Osteoblast (primary cell): ENCODE measurements at regions not wholly inside any gene's neighbourhood (a gene's known extent, or its start where the extent isn't known, plus 50 kb on each side); places are given as distances from the start of the nearest gene placed in this dataset.
A peak's percentile ranks its signal among the peaks of the same experiment; 100 is the strongest.

ENCODE experiments used
- DNase-seq: peaks from one replicate; pipeline ENCODE4 v3.0.0; 2011; ENCODE audit warnings: low spot score, mixed read lengths; ENCODE audit not compliant: insufficient read length; ENCODE audit errors: missing footprints
- H2AFZ ChIP-seq: 2 replicates; pipeline ENCODE4 v1.6.0; 2011; ENCODE audit warnings: mild to moderate bottlenecking, low read length
- H3K27ac ChIP-seq: 2 replicates; pipeline ENCODE4 v1.5.1; 2011; ENCODE audit warnings: mild to moderate bottlenecking, low read depth, low read length, moderate library complexity
- H3K27me3 ChIP-seq: 2 replicates; pipeline ENCODE4 v1.6.0; 2012; ENCODE audit warnings: mild to moderate bottlenecking, control low read depth, inconsistent platforms, low read length, moderate library complexity; ENCODE audit not compliant: insufficient read depth
- H3K36me3 ChIP-seq: 2 replicates; pipeline ENCODE4 v1.5.1; 2011; ENCODE audit warnings: mild to moderate bottlenecking, low read length, control low read depth, moderate library complexity; ENCODE audit not compliant: insufficient read depth
- H3K4me1 ChIP-seq: 2 replicates; pipeline ENCODE4 v1.5.1; 2011; ENCODE audit warnings: mild to moderate bottlenecking, low read length, control low read depth, moderate library complexity; ENCODE audit not compliant: insufficient read depth
- H3K4me2 ChIP-seq: 2 replicates; pipeline ENCODE4 v1.6.0; 2011; ENCODE audit warnings: mild to moderate bottlenecking, low read length; ENCODE audit not compliant: insufficient read depth
- H3K4me3 ChIP-seq: fragments of 200-600 bp; sonication (generic); 3 replicates; pipeline ENCODE4 v1.5.1; 2012; ENCODE audit warnings: mild to moderate bottlenecking, low read length, inconsistent platforms; ENCODE audit not compliant: insufficient read depth
- H3K79me2 ChIP-seq: 2 replicates; pipeline ENCODE4 v1.6.0; 2012; ENCODE audit warnings: mild to moderate bottlenecking, low read length, control low read depth, inconsistent platforms; ENCODE audit not compliant: insufficient read depth
- H3K9me3 ChIP-seq: 2 replicates; pipeline ENCODE4 v1.5.1; 2011; ENCODE audit warnings: low read depth, low read length, control low read depth
- H4K20me1 ChIP-seq: 2 replicates; pipeline ENCODE4 v1.6.0; 2012; ENCODE audit warnings: mild to moderate bottlenecking, low read length, control low read depth; ENCODE audit not compliant: insufficient read depth
- CTCF ChIP-seq: IDR thresholded peaks from 2 replicates; pipeline ENCODE4 v1.5.1; 2011; ENCODE audit warnings: mild to moderate bottlenecking, low read depth, low read length, moderate library complexity; ENCODE audit errors: extremely low read depth

- no peaks in the 10 kb centered on the region for H3K9me3 ChIP-seq
- no peak for TF ChIP-seq CTCF
- no peak overlapping the region for H3K4me3 ChIP-seq
- no peaks in the 10 kb centered on the region for H3K36me3 ChIP-seq
- no peak overlapping the region for H2AFZ ChIP-seq
- H4K20me1 ChIP-seq, result no peaks in the 10 kb centered on the region
- DNase-seq, result no peak
- H3K27me3 ChIP-seq, result no peaks in the 10 kb centered on the region
- no peak overlapping the region for H3K27ac ChIP-seq
- H3K4me1 ChIP-seq, result peaks cover 26% of the 10 kb centered on the region
- H3K4me2 ChIP-seq, result no peak overlapping the region
- no peaks in the 10 kb centered on the region for H3K79me2 ChIP-seq
Measured at GRCh38 chr11:19458721-19459120, 218.0 kb upstream of the E2F8 start.

DNA sequence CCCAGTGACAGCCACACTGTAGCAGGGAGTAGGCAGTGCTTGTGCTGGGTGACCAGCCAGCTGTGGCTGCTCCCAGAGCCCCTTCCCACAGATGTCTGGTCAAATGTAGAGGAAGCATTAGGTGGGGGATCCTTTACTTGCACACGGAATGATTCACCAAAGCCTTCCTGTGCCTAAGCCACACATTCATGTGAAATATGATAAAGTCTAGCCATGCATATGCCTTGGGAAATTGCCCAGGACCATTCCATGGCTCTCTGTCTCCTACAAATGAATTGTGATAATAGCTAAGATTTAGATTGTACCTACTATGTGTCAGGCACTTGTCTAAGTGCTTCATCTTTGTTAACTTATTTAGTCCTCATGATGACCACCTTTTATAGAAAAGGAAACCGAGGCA is 217.5 kb upstream of the E2F8 start:
- H4K20me1 ChIP-seq, result no peaks in the 10 kb centered on the region
- no peak for DNase-seq
- H3K79me2 ChIP-seq, result no peaks in the 10 kb centered on the region
- H3K27me3 ChIP-seq, result no peaks in the 10 kb centered on the region
- no peaks in the 10 kb centered on the region for H3K9me3 ChIP-seq
- TF ChIP-seq CTCF, result no peak
- H3K27ac ChIP-seq, result no peak overlapping the region
- H2AFZ ChIP-seq, result no peak overlapping the region
- H3K36me3 ChIP-seq, result no peaks in the 10 kb centered on the region
- H3K4me1 ChIP-seq, result peaks cover 31% of the 10 kb centered on the region
- no peak overlapping the region for H3K4me3 ChIP-seq
- H3K4me2 ChIP-seq, result no peak overlapping the region

- no peak for TF ChIP-seq CTCF
- Histone ChIP-seq H3K27me3 (no peaks in the 10 kb centered on the region), H3K4me3 (no peak overlapping the region), H4K20me1 (no peaks in the 10 kb centered on the region), H3K9me3 (no peaks in the 10 kb centered on the region), H3K79me2 (no peaks in the 10 kb centered on the region), H3K4me2 (no peak overlapping the region), H3K36me3 (no peaks in the 10 kb centered on the region), H2AFZ (no peak overlapping the region), H3K27ac (no peak overlapping the region), H3K4me1 (peaks cover 28% of the 10 kb centered on the region)
- DNase-seq, result no peak
Measured at GRCh38 chr11:19455731-19456130, 215.0 kb upstream of the E2F8 start.

DNA sequence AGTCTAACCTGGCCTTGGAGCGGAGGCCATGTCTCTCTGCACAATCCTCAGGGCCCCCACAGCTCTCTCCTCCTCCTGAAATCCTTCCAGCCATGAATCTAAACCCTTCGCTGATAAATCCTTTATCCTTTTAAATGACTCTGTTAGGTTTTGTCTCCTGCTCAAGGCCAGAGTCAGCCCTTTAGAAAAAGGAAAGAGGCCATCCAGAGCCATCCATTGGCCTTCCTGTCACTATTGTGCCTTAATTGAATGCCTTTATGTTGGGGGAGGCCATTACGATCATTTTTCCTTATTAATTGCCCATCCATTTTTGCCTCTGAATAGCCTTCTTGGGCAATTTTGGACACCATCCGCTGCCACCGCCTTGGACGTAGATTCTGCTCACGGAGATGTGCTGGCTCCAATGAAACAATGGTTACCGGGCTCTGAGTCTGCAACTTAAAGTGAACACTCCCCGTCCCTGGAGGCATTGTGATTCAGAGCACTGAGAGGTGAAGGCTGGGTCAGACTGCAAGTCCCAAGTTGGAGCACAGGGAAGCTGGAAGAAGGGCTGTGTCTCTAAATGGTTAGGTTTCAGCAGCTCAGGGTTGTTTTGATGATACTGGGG is 213.0 kb upstream of the E2F8 start:
- DNase-seq, result peak; percentile 92
- TF ChIP-seq CTCF, result no peak
- peaks cover 28% of the 10 kb centered on the region for H3K4me1 ChIP-seq
- H3K79me2 ChIP-seq, result no peaks in the 10 kb centered on the region
- peak overlapping the region; percentile 14 for H3K4me2 ChIP-seq
- H4K20me1 ChIP-seq, result no peaks in the 10 kb centered on the region
- peak overlapping the region; percentile 71 for H3K27ac ChIP-seq
- no peaks in the 10 kb centered on the region for H3K36me3 ChIP-seq
- no peaks in the 10 kb centered on the region for H3K27me3 ChIP-seq
- no peaks in the 10 kb centered on the region for H3K9me3 ChIP-seq
- H2AFZ ChIP-seq, result peak overlapping the region; percentile 71
- H3K4me3 ChIP-seq, result no peak overlapping the region
